Activated CD8-positive, alpha-beta T cell treated with anti-CD3 and anti-CD28 coated beads for 36 hours (primary cell): ENCODE measurements at regions not wholly inside any gene's neighbourhood (a gene's known extent, or its start where the extent isn't known, plus 50 kb on each side); places are given as distances from the start of the nearest gene placed in this dataset.

Experiments used
- ATAC-seq: fragments of 200-7000 bp; cut with Tn5 transposase; one replicate; pipeline ENCODE4 v1.10.0; 2021; ENCODE audit warnings: mild to moderate bottlenecking, moderate library complexity
- CTCF ChIA-PET: fragments of 350-600 bp; sonication (Branson Sonifier 250); formaldehyde crosslinking; loops from one replicate; lab custom pipeline; 2021; ENCODE audit warnings: antibody characterized with exemption; lab: Charles Lee
- POLR2A ChIA-PET: fragments of 350-600 bp; sonication (Branson Sonifier 250); formaldehyde crosslinking; loops from one replicate; lab custom pipeline; 2021; ENCODE audit warnings: antibody characterized with exemption; lab: Charles Lee
- DNase-seq: peaks from one replicate; pipeline ENCODE4 v3.0.0-alpha.2; 2020
- H3K27ac Mint-ChIP-seq: one replicate; pipeline ENCODE4 v1.8.0; 2021; ENCODE audit warnings: mild to moderate bottlenecking, mixed read lengths
- H3K27me3 Mint-ChIP-seq: one replicate; pipeline ENCODE4 v1.8.0; 2021; ENCODE audit warnings: mixed read lengths
- H3K36me3 Mint-ChIP-seq: one replicate; pipeline ENCODE4 v1.8.0; 2021; ENCODE audit warnings: low read depth, mixed read lengths
- H3K4me1 Mint-ChIP-seq: one replicate; pipeline ENCODE4 v1.8.0; 2021; ENCODE audit warnings: low read depth, mixed read lengths
- H3K4me3 Mint-ChIP-seq: one replicate; pipeline ENCODE4 v1.8.0; 2021; ENCODE audit warnings: mild to moderate bottlenecking, moderate library complexity, mixed read lengths
- H3K9me3 Mint-ChIP-seq: one replicate; pipeline ENCODE4 v1.8.0; 2021; ENCODE audit warnings: mixed read lengths
- CTCF ChIP-seq: fragments of 200-600 bp; IDR thresholded peaks from one replicate; pipeline ENCODE4 v1.8.0; 2022; ENCODE audit warnings: antibody characterized with exemption, mild to moderate bottlenecking
- intact Hi-C: fragments of 100-400 bp; cut with micrococcal nuclease; formaldehyde crosslinking; loops from one replicate; pipeline ENCODE4 v1.10.0; 2022

GRCh38 chr11:103716363-103716762 is 320.1 kb upstream of the DDI1 start:
- CTCF ChIA-PET = no interaction called here

GRCh38 chr11:103727262-103727661 is 309.2 kb upstream of the DDI1 start:
- Mint-ChIP-seq H3K4me3 (no peak overlapping the region), H3K27me3 (no peaks in the 10 kb centered on the region)
- POLR2A ChIA-PET = no interaction called here

More at GRCh38 chr11:103716363-103716762, 320.1 kb upstream of the DDI1 start:
- no peaks in the 10 kb centered on the region for H3K4me1 Mint-ChIP-seq
- POLR2A ChIA-PET = no interaction called here
- no peak overlapping the region for H3K27ac Mint-ChIP-seq
- no peak overlapping the region for H3K4me3 Mint-ChIP-seq
- intact Hi-C loops = no loop called here
- H3K9me3 Mint-ChIP-seq = no peaks in the 10 kb centered on the region
- ATAC-seq (no peak), DNase-seq (no peak)
- no peak for TF ChIP-seq CTCF
- H3K36me3 Mint-ChIP-seq = no peaks in the 10 kb centered on the region
- no peaks in the 10 kb centered on the region for H3K27me3 Mint-ChIP-seq

GRCh38 chr11:103729617-103730016 is 306.8 kb upstream of the DDI1 start:
- no peak overlapping the region for H3K4me3 Mint-ChIP-seq
- peaks cover 14% of the 10 kb centered on the region for H3K9me3 Mint-ChIP-seq

More at GRCh38 chr11:103727262-103727661, 309.2 kb upstream of the DDI1 start:
- DNase-seq (no peak), ATAC-seq (no peak)
- H3K36me3 Mint-ChIP-seq = no peaks in the 10 kb centered on the region
- peaks cover 18% of the 10 kb centered on the region for H3K9me3 Mint-ChIP-seq
- intact Hi-C loops = no loop called here
- CTCF ChIA-PET = no interaction called here
- H3K27ac Mint-ChIP-seq = no peak overlapping the region
- TF ChIP-seq CTCF = no peak
- no peaks in the 10 kb centered on the region for H3K4me1 Mint-ChIP-seq

GRCh38 chr11:103730131-103730940 is 306.1 kb upstream of the DDI1 start:
- H3K27ac Mint-ChIP-seq = no peak overlapping the region
- H3K4me1 Mint-ChIP-seq = no peaks in the 10 kb centered on the region
- H3K4me3 Mint-ChIP-seq = no peak overlapping the region
- intact Hi-C loops = no loop called here
- CTCF ChIA-PET = no interaction called here
- no peak for TF ChIP-seq CTCF
- DNase-seq = no peak
- no peaks in the 10 kb centered on the region for H3K27me3 Mint-ChIP-seq
- peaks cover 11% of the 10 kb centered on the region for H3K9me3 Mint-ChIP-seq
- no peaks in the 10 kb centered on the region for H3K36me3 Mint-ChIP-seq
- POLR2A ChIA-PET = no interaction called here
- ATAC-seq = no peak

More at GRCh38 chr11:103729617-103730016, 306.8 kb upstream of the DDI1 start:
- intact Hi-C loops = no loop called here
- CTCF ChIA-PET = no interaction called here
- TF ChIP-seq CTCF = no peak
- Mint-ChIP-seq H3K27ac (no peak overlapping the region), H3K36me3 (no peaks in the 10 kb centered on the region), H3K4me1 (no peaks in the 10 kb centered on the region), H3K27me3 (no peaks in the 10 kb centered on the region)
- no peak for ATAC-seq
- no peak for DNase-seq
- POLR2A ChIA-PET = no interaction called here

GRCh38 chr11:103731670-103732069 is 304.8 kb upstream of the DDI1 start:
- ChIA-PET POLR2A (no interaction called here), CTCF (no interaction called here)
- intact Hi-C loops = no loop called here
- no peaks in the 10 kb centered on the region for H3K4me1 Mint-ChIP-seq
- DNase-seq (no peak), ATAC-seq (no peak)
- TF ChIP-seq CTCF = no peak
- H3K27ac Mint-ChIP-seq = no peak overlapping the region
- H3K27me3 Mint-ChIP-seq = no peaks in the 10 kb centered on the region
- peaks cover 3% of the 10 kb centered on the region for H3K9me3 Mint-ChIP-seq
- H3K36me3 Mint-ChIP-seq = no peaks in the 10 kb centered on the region
- no peak overlapping the region for H3K4me3 Mint-ChIP-seq
